GM19372 (cell line): ENCODE measurements at regions not wholly inside any gene's neighbourhood (a gene's known extent, or its start where the extent isn't known, plus 50 kb on each side); places are given as distances from the start of the nearest gene placed in this dataset.
"Not testable (repeated sequence)": the region's sequence is repeated elsewhere in the genome, so short reads cannot be mapped to it uniquely, and the experiment has no call there.

ENCODE experiments used
- ATAC-seq: cut with Tn5 transposase; IDR thresholded peaks from one replicate; pipeline ENCODE4 v1.9.1; 2021; ENCODE audit warnings: mild to moderate bottlenecking, low read depth, moderate library complexity; ENCODE audit not compliant: unreplicated experiment

DNA sequence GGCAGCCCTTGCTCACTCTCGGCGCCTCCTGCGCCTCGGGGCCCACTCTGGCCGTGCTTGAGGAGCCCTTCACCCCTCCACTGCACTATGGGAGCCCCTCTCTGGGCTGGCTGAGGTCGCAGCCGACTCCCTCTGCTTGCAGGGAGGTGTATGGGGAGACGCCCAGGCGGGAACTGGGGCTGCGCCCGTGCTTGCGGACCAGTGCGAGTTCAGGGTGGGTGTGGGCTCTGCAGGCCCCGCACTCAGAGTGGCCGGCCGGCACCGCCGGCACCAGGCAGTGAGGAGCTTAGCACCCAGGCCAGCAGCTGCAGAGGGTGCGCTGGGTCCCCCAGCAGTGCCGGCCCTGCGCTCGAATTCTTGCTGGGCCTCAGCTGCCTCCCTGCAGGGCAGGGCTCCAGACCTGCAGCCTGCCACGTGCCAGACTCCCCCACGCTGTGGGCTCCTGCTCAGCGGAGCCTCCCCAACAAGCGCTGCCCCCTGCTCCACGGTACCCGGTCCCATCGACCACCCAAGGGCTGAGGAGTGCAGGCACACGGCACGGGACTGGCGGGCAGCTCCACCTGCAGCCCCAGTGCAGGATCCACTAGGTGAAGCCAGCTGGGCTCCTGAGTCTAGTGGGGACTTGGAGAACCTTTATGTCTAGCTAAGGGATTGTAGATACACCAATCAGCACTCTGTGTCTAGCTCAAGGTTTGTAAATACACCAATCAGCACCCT lies 54.0 kb upstream of the WWC2 start:
- ATAC-seq: not testable (repeated sequence)

GRCh38 chr4:183038436-183038835 lies 60.6 kb upstream of the WWC2 start:
- ATAC-seq: no peak

GRCh38 chr4:183035726-183036415 lies 63.2 kb upstream of the WWC2 start:
- no peak for ATAC-seq

DNA sequence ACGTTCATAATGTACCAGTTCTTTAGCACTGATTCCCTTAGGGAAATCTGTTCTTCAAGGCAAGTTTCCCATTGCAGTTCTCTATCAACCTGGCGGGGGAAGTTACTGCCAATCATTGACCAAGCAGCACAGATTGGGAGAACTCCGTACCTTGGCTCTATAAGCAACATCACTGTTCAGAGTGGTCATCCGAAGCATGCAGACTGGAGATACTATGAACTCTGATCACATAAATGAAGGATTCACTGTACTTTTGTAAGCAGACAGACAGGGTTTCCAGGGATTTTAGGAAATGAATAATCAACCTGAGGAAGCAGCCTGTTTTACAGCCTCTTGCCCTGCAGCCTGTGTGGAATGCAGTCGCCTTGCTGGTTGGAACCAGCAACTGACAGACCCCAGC lies 63.8 kb upstream of the WWC2 start:
- no peak for ATAC-seq

- no peak for ATAC-seq
Measured at GRCh38 chr4:183030823-183031222, 68.2 kb upstream of the WWC2 start.

DNA sequence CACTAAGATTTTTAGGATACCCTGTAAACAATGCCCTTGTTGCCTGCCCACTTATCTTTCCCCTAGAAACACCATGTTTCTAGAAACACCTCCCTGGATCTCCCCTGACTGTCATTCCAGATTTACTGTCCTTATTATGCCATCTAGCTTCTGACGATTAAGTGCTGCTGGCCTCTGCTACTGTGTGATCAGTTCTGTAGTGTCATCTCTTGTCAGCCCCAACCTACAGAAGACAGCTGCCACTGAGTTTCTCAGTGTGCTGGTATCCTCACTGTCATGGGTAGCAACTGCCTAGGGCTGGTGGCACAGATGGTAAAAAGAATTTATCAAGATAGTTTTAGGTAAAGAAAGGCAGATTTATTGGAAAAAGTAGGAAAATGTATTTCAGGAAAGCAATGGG lies 68.7 kb upstream of the WWC2 start:
- no peak for ATAC-seq

DNA sequence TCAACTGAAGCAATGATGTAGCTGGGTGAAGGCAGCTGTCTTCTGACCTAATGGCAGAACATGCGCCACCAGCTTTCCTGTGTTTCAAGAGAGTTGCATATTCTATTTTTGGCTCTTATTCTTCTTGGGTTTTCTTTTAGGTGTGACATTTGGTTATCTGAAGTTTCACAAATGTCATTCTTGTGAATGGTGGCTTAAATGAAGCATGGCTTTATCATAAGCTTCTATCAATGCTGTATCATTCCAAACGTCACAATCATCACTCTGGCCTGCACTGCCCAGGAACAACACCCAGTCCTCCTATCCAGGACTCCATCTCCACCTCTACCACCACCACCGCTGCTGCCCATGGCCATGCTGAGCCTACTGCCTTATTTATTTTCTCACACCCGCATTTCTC lies 69.7 kb upstream of the WWC2 start:
- no peak for ATAC-seq

- no peak for ATAC-seq
Measured at GRCh38 chr4:183026701-183027100, 72.4 kb upstream of the WWC2 start.

DNA sequence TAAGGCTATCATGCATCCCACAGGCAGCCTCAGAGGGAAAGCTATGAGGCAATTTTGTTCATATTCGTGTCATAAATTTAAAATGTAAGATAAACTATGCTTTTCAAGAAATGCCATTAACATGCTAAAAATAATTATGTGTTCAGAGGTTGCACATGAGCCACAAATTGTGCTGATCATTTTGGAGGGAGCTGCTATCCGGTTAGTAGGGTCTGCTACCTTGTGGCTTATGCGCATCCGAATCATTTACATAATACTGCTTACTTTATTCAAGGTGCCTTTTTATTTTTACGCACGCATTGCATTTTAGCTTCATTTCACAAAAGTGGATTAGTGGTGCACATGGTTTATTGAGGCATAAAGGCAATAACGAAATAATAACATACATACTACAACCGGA lies 76.4 kb upstream of the WWC2 start:
- ATAC-seq: no peak

GRCh38 chr4:183017962-183018361 lies 81.1 kb upstream of the WWC2 start:
- no peak for ATAC-seq

- no peak for ATAC-seq
Measured at GRCh38 chr4:183014361-183015084, 84.5 kb upstream of the WWC2 start.

DNA sequence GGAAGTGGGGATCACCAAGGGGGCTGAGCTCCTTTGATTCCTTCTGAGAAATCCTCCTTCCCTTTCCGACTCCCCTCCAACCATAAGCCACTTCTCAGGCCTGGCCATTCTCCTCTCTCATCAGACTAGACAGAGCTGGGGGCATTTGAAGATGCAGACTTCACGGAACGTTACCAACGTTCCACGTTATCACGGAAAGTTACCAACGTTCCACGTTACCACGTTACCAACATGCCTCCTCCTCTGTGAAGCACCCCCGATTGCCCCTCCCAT lies 85.4 kb upstream of the WWC2 start:
- ATAC-seq: no peak

DNA sequence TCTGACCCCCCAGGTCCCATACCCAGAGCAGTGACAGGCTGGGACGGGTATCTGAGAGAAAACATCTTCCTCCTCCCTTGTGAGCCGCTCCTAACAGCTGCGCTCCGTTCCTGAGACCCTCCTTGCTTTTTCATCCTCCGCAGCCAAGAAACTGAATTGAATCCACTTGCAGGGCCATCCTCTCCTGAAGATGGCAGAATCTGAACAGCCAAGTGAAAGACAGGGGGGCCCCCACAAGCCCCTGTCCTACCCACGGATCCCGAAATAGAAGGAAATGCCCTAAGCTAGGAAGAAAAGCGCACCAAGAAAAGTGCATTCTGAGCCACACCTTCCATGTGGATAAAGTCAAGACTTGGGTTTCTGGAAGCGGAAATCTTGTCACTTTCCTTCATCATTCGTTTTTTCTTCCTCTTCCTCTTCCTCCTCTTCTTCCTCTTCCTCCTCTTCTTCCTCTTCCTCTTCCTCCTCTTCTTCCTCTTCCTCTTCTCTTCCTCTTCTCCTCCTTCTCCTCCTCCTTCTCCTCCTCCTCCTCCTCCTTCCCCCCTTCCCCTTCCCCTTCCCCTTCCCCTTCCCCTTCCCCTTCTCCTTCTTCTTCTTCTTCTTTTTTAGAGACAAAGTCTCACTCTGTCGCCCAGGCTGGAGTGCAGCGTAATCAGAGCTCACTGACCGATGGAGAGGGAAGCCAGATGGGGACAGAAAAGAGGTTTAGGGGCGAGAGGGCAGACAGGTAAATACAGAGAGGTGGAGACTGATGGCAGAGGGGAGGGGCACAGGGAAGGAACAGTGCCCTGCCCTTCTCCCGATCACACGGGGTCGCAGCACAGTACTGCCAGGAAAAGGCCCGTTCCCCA lies 86.0 kb upstream of the WWC2 start:
- no peak for ATAC-seq

- no peak for ATAC-seq
Measured at GRCh38 chr4:183011213-183011907, 87.7 kb upstream of the WWC2 start.

- no peak for ATAC-seq
Measured at GRCh38 chr4:183008492-183008891, 90.6 kb upstream of the WWC2 start.

DNA sequence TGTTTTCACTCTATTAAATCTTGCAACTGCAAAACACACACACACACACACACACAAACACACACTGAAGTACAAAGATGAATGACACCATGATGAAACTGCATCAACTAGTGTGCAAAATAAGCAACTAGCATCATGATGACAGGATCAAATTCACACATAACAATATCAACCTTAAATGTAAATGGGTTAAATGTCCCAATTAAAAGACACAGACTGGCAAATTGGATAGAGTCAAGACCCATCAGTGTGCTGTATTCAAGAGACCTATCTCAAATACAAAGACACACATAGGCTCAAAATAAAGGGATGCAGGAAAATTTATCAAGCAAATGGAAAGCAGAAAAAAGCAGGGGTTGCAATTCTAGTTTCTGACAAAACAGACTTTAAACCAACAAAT lies 87.2 kb upstream of the DCTD start:
- not testable (repeated sequence) for ATAC-seq

DNA sequence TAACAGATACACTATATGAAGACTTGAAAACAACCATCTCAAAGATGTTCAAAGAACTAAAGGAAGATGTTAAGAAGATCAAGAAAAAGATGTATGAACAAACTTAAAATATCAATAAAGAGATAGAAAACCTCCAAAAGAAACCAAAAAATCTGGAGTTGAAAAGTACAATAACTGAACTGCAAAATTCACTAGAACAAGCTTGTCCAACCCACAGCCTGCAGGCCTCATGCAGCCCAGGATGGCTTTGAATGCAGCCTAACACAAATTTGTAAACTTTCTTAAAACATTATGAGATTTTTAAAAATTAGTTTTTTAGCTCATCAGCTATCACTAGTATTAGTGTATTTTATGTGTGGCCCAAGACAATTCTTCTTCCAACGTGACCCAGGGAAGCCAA lies 77.0 kb upstream of the DCTD start:
- no peak for ATAC-seq

GRCh38 chr4:182978152-182978827 lies 61.1 kb upstream of the DCTD start:
- ATAC-seq: peak; percentile 72

- peak; percentile 52 for ATAC-seq
Measured at GRCh38 chr4:182975806-182976205, 58.6 kb upstream of the DCTD start.

GRCh38 chr4:182973941-182974340 lies 56.8 kb upstream of the DCTD start:
- no peak for ATAC-seq
